Neuronal stem cell (in vitro differentiated cells): ENCODE measurements at regions not wholly inside any gene's neighbourhood (a gene's known extent, or its start where the extent isn't known, plus 50 kb on each side); places are given as distances from the start of the nearest gene placed in this dataset.

ENCODE experiments used
- DNase-seq: peaks from one replicate; pipeline ENCODE4 v3.0.0-alpha.2; 2013; ENCODE audit warnings: low spot score
- H2AFZ ChIP-seq: one replicate; pipeline ENCODE4 v1.6.1; 2013; ENCODE audit warnings: mild to moderate bottlenecking, low read length, inconsistent platforms
- H2AK5ac ChIP-seq: 2 replicates; pipeline ENCODE4 v1.6.1; 2013; ENCODE audit warnings: low read depth, mild to moderate bottlenecking, inconsistent platforms, low read length, moderate library complexity, mixed read lengths
- H2BK120ac ChIP-seq: 2 replicates; pipeline ENCODE4 v1.6.1; 2013; ENCODE audit warnings: low read depth, mild to moderate bottlenecking, inconsistent platforms, low read length, moderate library complexity, mixed read lengths
- H2BK12ac ChIP-seq: one replicate; pipeline ENCODE4 v1.6.1; 2013; ENCODE audit warnings: low read length, inconsistent platforms
- H2BK15ac ChIP-seq: 2 replicates; pipeline ENCODE4 v1.6.1; 2013; ENCODE audit warnings: mild to moderate bottlenecking, low read length, inconsistent platforms, mixed read lengths
- H2BK5ac ChIP-seq: one replicate; pipeline ENCODE4 v1.6.1; 2013; ENCODE audit warnings: inconsistent platforms, mild to moderate bottlenecking, low read length, moderate library complexity
- H3K14ac ChIP-seq: one replicate; pipeline ENCODE4 v1.6.1; 2013; ENCODE audit warnings: low read length, inconsistent platforms
- H3K18ac ChIP-seq: 2 replicates; pipeline ENCODE4 v1.6.1; 2013; ENCODE audit warnings: low read length, inconsistent platforms
- H3K23ac ChIP-seq: 2 replicates; pipeline ENCODE4 v1.6.1; 2013; ENCODE audit warnings: low read depth, mild to moderate bottlenecking, mixed read lengths, low read length, inconsistent platforms; ENCODE audit not compliant: poor library complexity
- H3K27ac ChIP-seq: replicated peaks from 3 replicates; pipeline ENCODE4 v1.5.1; 2013; ENCODE audit warnings: low read length, inconsistent platforms
- H3K27me3 ChIP-seq, 3 experiments: 2 replicates each; pipeline ENCODE4 v1.6.1; 2013; ENCODE audit warnings: low read length in 3 of 3, mild to moderate bottlenecking in 2 of 3, inconsistent platforms in 1 of 3, low read depth in 1 of 3, mixed read lengths in 1 of 3, moderate library complexity in 1 of 3; ENCODE audit not compliant: control insufficient read depth in 3 of 3, insufficient read depth in 3 of 3
- H3K36me3 ChIP-seq, 2 donors: replicated peaks in 1 of 2; 2 replicates each; pipeline ENCODE4 v1.6.1; 2013; ENCODE audit warnings: low read length in 2 of 2; ENCODE audit not compliant: control insufficient read depth in 2 of 2, insufficient read depth in 2 of 2
- H3K4ac ChIP-seq: 2 replicates; pipeline ENCODE4 v1.6.1; 2013; ENCODE audit warnings: inconsistent platforms, mild to moderate bottlenecking, low read length, moderate library complexity
- H3K4me1 ChIP-seq, 2 donors: 1 replicate in 1 of 2; 2 replicates in 1 of 2; pipeline ENCODE4 v1.6.1; 2013; ENCODE audit warnings: low read length in 2 of 2, low read depth in 1 of 2; ENCODE audit not compliant: control insufficient read depth in 2 of 2, insufficient read depth in 1 of 2
- H3K4me2 ChIP-seq: one replicate; pipeline ENCODE4 v1.6.1; 2013; ENCODE audit warnings: mild to moderate bottlenecking, low read length, inconsistent platforms; ENCODE audit not compliant: insufficient read depth, poor library complexity, severe bottlenecking
- H3K4me3 ChIP-seq, 2 donors: 2 replicates each; pipeline ENCODE4 v1.5.1; 2013; ENCODE audit warnings: low read length in 2 of 2, mild to moderate bottlenecking in 2 of 2, inconsistent platforms in 1 of 2, moderate library complexity in 1 of 2
- H3K79me1 ChIP-seq: one replicate; pipeline ENCODE4 v1.6.1; 2013; ENCODE audit warnings: low read depth, mild to moderate bottlenecking, inconsistent platforms, low read length, moderate library complexity
- H3K9ac ChIP-seq: one replicate; pipeline ENCODE4 v1.6.1; 2013; ENCODE audit warnings: mild to moderate bottlenecking, low read depth, low read length, inconsistent platforms; ENCODE audit not compliant: poor library complexity
- H3K9me3 ChIP-seq, 2 donors: replicated peaks in 1 of 2; 2 replicates each; pipeline versions ENCODE3 to v1.6.1; 2013; ENCODE audit warnings: low read length in 2 of 2, mild to moderate bottlenecking in 2 of 2, inconsistent platforms in 1 of 2, low read depth in 1 of 2, mixed read lengths in 1 of 2, moderate library complexity in 1 of 2; ENCODE audit not compliant: control insufficient read depth in 2 of 2, insufficient read depth in 1 of 2
- H4K8ac ChIP-seq: one replicate; pipeline ENCODE4 v1.6.1; 2013; ENCODE audit warnings: low read depth, mild to moderate bottlenecking, inconsistent platforms, low read length, moderate library complexity
- H4K91ac ChIP-seq: one replicate; pipeline ENCODE4 v1.6.1; 2013; ENCODE audit warnings: low read length, low read depth, mild to moderate bottlenecking, inconsistent platforms; ENCODE audit not compliant: poor library complexity
- WGBS, 2 donors: extraction: QIAGEN DNeasy Blood & Tissue Kit; methylation state at CpG; one replicate each; pipeline ENCODE4 v1.1.7; 2013; ENCODE audit warnings: missing lambda C conversion rate in 2 of 2, mixed read lengths in 1 of 2; ENCODE audit not compliant: insufficient read length in 2 of 2, insufficient replicate concordance in 1 of 2; ENCODE audit errors: extremely low coverage in 2 of 2; 5-methylcytosine and 5-hydroxymethylcytosine counted together

DNA sequence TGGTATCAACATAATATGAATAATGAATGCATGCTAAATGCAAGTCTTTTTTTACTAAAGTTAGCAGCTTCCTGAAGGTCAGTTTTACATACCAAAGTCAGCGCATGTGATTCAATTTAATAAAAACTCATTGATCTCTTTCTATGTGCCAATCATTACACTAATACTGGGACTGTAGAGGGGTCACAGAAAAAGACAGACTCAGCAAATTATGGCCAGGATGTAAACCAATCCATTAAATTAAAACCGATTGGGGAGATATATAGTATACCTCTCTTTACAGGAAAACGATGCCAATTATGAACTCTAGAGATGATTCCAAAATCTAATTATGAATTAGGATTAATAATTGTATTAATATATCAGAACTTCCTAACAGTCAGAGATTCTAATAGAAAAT, 624.4 kb upstream of the PCDH20 start:
- Histone ChIP-seq H2AFZ (no peak overlapping the region), H3K4me3 (no peak overlapping the region)

DNA sequence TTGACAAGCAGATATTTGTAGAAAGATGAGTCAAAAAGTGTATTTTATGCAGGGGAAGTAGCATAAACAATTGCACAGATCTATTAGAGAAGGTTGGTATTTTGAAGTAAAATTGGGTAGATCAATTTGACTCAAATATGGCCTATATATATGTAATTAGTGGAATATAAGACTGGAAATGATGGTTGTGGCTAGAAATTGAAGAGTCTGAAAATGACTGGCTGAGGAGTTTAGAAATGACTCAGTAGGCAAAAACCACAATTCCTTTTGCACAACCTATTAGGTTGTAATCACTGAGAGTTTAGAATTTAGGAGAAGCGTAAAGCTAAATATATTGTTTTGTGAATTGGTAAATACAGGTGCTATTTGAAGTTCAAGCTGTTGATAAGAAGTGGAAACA, 622.6 kb upstream of the PCDH20 start:
- no peak overlapping the region for H3K23ac ChIP-seq
- no peaks in the 10 kb centered on the region for H3K36me3 ChIP-seq
- no peak for DNase-seq
- H3K27ac ChIP-seq, result no peak overlapping the region
- no peak overlapping the region for H3K4ac ChIP-seq
- no peaks in the 10 kb centered on the region for H3K4me1 ChIP-seq
- H3K9me3 ChIP-seq, result no peaks in the 10 kb centered on the region
- WGBS, 2 donors, result no CpG with 5 or more reads among the region's 1 CpG
- no peak overlapping the region for H3K4me2 ChIP-seq
- no peak overlapping the region for H2BK5ac ChIP-seq
- H3K14ac ChIP-seq, result no peak overlapping the region
- no peak overlapping the region for H3K18ac ChIP-seq
- H4K8ac ChIP-seq, result no peak overlapping the region
- no peak overlapping the region for H2AFZ ChIP-seq
- no peaks in the 10 kb centered on the region for H3K27me3 ChIP-seq
- H2BK120ac ChIP-seq, result no peak overlapping the region
- H3K79me1 ChIP-seq, result no peaks in the 10 kb centered on the region
- H4K91ac ChIP-seq, result no peak overlapping the region
- no peak overlapping the region for H2AK5ac ChIP-seq
- H2BK15ac ChIP-seq, result no peak overlapping the region
- H3K9ac ChIP-seq, result no peak overlapping the region
- no peak overlapping the region for H3K4me3 ChIP-seq
- H2BK12ac ChIP-seq, result no peak overlapping the region

More for the DNA sequence above, 624.4 kb upstream of the PCDH20 start:
- no peak overlapping the region for H3K23ac ChIP-seq
- H4K8ac ChIP-seq, result no peak overlapping the region
- no peak overlapping the region for H4K91ac ChIP-seq
- H3K4ac ChIP-seq, result no peak overlapping the region
- DNase-seq, result no peak
- no peaks in the 10 kb centered on the region for H3K4me1 ChIP-seq
- no peak overlapping the region for H2BK120ac ChIP-seq
- no peak overlapping the region for H2BK12ac ChIP-seq
- H3K79me1 ChIP-seq, result no peaks in the 10 kb centered on the region
- H3K36me3 ChIP-seq, result no peaks in the 10 kb centered on the region
- WGBS, 2 donors, result no CpG with 5 or more reads among the region's 3 CpGs
- H3K27ac ChIP-seq, result no peak overlapping the region
- H2BK5ac ChIP-seq, result no peak overlapping the region
- no peak overlapping the region for H3K14ac ChIP-seq
- no peaks in the 10 kb centered on the region for H3K27me3 ChIP-seq
- no peak overlapping the region for H2BK15ac ChIP-seq
- no peak overlapping the region for H3K9ac ChIP-seq
- H3K4me2 ChIP-seq, result no peak overlapping the region
- H3K9me3 ChIP-seq, result no peaks in the 10 kb centered on the region
- H2AK5ac ChIP-seq, result no peak overlapping the region
- H3K18ac ChIP-seq, result no peak overlapping the region

DNA sequence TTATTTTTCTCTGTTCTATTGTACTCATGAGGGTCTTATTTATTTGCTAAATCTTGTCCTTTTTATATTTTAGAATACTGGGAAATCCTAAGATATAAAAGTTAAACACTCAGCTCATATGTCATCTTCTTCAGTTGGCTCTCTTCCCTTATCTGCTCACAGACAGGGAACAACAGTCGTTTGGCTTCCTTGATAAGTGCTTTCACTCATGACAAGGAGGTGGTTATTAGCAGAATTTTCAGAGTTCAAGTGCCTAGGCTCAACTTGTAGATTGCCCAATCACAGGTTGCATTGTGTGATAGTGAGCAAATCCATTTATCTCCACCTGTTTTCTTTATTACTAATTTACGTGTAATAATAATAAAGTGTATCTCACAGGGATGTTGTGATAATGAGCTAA, 620.3 kb upstream of the PCDH20 start:
- Histone ChIP-seq H4K8ac (no peak overlapping the region), H3K4ac (no peak overlapping the region), H3K4me3 (no peak overlapping the region), H3K4me1 (peaks cover 0 to 1% of the 10 kb centered on the region in 2 donors), H3K18ac (no peak overlapping the region), H2BK15ac (no peak overlapping the region), H3K9ac (no peak overlapping the region), H3K36me3 (no peaks in the 10 kb centered on the region), H2BK5ac (no peak overlapping the region), H2BK120ac (no peak overlapping the region), H4K91ac (no peak overlapping the region), H2AK5ac (no peak overlapping the region), H3K27ac (no peak overlapping the region), H2BK12ac (no peak overlapping the region), H3K79me1 (no peaks in the 10 kb centered on the region), H2AFZ (no peak overlapping the region), H3K14ac (no peak overlapping the region), H3K9me3 (no peaks in the 10 kb centered on the region), H3K27me3 (no peaks in the 10 kb centered on the region), H3K4me2 (no peak overlapping the region), H3K23ac (no peak overlapping the region)
- no peak for DNase-seq
- WGBS, 2 donors, result no CpG with 5 or more reads among the region's 2 CpGs

DNA sequence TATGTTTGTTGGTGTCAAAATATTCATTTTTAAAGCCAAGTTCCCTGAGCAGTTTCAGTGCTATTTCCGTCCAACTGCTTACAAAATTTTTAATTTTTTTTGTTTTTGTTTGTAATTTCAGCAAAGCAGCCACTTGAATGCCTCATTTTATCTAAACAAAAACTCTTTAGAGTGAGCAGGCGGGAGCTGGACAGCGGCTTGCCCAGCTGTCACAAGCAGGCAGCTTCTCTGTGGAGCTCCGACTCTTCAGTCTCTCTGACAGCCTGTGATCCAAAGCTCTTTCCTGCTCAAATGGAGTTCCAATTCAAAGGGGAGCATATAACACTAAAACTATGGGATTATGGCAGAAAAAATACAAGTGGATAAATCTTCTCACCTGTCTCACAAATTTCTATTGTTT, 618.3 kb upstream of the PCDH20 start:
- peaks cover 0 to 3% of the 10 kb centered on the region in 2 donors for H3K4me1 ChIP-seq
- DNase-seq, result no peak
- H3K23ac ChIP-seq, result no peak overlapping the region
- no peaks in the 10 kb centered on the region for H3K79me1 ChIP-seq
- no peak overlapping the region for H3K27ac ChIP-seq
- H3K4ac ChIP-seq, result no peak overlapping the region
- H3K9ac ChIP-seq, result no peak overlapping the region
- H3K27me3 ChIP-seq, result no peaks in the 10 kb centered on the region
- H3K9me3 ChIP-seq, result no peaks in the 10 kb centered on the region
- H4K8ac ChIP-seq, result no peak overlapping the region
- no peak overlapping the region for H3K4me3 ChIP-seq
- H2BK5ac ChIP-seq, result no peak overlapping the region
- H3K4me2 ChIP-seq, result no peak overlapping the region
- no peaks in the 10 kb centered on the region for H3K36me3 ChIP-seq
- no peak overlapping the region for H2BK120ac ChIP-seq
- no peak overlapping the region for H2AK5ac ChIP-seq
- no peak overlapping the region for H2BK15ac ChIP-seq
- no peak overlapping the region for H2AFZ ChIP-seq
- H3K18ac ChIP-seq, result no peak overlapping the region
- no peak overlapping the region for H2BK12ac ChIP-seq
- WGBS, 2 donors, result no CpG with 5 or more reads among the region's 4 CpGs
- H4K91ac ChIP-seq, result no peak overlapping the region
- no peak overlapping the region for H3K14ac ChIP-seq
